WERI-Rb-1 (cell line): ENCODE measurements at regions not wholly inside any gene's neighbourhood (a gene's known extent, or its start where the extent isn't known, plus 50 kb on each side); places are given as distances from the start of the nearest gene placed in this dataset.

Source experiments
- DNase-seq: peaks from one replicate; pipeline ENCODE4 v3.0.0-alpha.2; 2020
- H3K27ac ChIP-seq: fragments of 250-450 bp; sonication (Bioruptor Pico); 2 replicates; pipeline ENCODE4 v1.5.1; 2020; ENCODE audit warnings: mild to moderate bottlenecking, moderate library complexity
- H3K27me3 ChIP-seq: fragments of 250-450 bp; sonication (Bioruptor Pico); 2 replicates; pipeline ENCODE4 v1.5.1; 2021; ENCODE audit warnings: mild to moderate bottlenecking, low read depth, moderate library complexity; ENCODE audit not compliant: insufficient read depth, severe bottlenecking
- H3K36me3 ChIP-seq: fragments of 250-450 bp; sonication (Bioruptor Pico); 2 replicates; pipeline ENCODE4 v1.5.1; 2020; ENCODE audit warnings: mild to moderate bottlenecking, moderate library complexity
- H3K4me3 ChIP-seq: 2 replicates; pipeline ENCODE4 v1.5.1; 2011; ENCODE audit warnings: low read depth, mild to moderate bottlenecking, control low read depth, low read length
- H3K9me3 ChIP-seq: fragments of 250-450 bp; sonication (Bioruptor Pico); 2 replicates; pipeline ENCODE4 v1.5.1; 2021; ENCODE audit warnings: mild to moderate bottlenecking, moderate library complexity; ENCODE audit not compliant: severe bottlenecking
- TF ChIP-seq, protein P1 (sequence below): IDR thresholded peaks from 2 replicates; pipeline ENCODE4 v1.5.1; 2011; ENCODE audit warnings: low read depth, mild to moderate bottlenecking, control low read depth, inconsistent platforms, low read length

DNA sequence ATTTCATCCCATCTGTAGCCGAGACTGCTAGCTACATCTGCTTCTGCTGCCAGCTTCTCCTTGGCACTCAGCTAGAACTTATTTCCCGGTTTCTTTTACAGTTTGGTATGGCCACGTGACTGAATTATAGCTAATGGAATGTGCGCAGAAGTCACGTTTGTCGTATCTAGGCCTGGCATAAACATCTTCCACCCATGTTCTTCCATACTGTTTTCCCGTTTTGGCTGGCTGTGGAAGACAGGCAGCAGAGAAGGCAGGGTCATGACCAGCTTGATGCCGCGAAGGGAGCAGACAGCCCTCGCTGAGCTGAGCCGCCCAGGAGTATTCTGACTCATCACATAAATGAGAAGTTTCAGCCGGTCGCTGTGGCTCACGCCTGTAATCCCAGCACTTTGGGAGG lies 186.7 kb downstream of the RFC3 start:
- Histone ChIP-seq H3K27me3 (no peaks in the 10 kb centered on the region), H3K9me3 (no peaks in the 10 kb centered on the region), H3K36me3 (no peaks in the 10 kb centered on the region), H3K4me3 (no peak overlapping the region), H3K27ac (no peak overlapping the region)
- DNase-seq = no peak
- TF ChIP-seq, protein P1, sequence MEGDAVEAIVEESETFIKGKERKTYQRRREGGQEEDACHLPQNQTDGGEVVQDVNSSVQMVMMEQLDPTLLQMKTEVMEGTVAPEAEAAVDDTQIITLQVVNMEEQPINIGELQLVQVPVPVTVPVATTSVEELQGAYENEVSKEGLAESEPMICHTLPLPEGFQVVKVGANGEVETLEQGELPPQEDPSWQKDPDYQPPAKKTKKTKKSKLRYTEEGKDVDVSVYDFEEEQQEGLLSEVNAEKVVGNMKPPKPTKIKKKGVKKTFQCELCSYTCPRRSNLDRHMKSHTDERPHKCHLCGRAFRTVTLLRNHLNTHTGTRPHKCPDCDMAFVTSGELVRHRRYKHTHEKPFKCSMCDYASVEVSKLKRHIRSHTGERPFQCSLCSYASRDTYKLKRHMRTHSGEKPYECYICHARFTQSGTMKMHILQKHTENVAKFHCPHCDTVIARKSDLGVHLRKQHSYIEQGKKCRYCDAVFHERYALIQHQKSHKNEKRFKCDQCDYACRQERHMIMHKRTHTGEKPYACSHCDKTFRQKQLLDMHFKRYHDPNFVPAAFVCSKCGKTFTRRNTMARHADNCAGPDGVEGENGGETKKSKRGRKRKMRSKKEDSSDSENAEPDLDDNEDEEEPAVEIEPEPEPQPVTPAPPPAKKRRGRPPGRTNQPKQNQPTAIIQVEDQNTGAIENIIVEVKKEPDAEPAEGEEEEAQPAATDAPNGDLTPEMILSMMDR = no peak

DNA sequence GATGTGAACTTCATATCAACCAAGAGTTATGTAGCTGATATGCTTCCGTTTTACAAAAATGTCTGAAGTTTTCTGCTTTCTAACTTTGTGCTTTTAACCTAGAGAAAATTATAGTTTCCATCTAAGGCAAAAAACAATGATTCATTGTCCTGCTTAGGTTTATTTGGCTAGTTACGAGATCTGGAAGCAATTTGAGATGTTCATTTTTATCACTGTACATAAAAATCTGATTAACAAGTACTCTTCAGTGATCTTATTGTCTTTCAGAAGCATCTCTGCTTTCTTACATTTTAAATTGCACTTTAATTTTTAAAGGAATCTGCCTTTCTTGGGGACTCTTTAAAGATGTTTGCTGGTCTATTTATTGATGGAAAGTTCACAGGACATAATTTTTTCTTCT lies 188.1 kb downstream of the RFC3 start:
- Histone ChIP-seq H3K4me3 (no peak overlapping the region), H3K27ac (no peak overlapping the region), H3K27me3 (no peaks in the 10 kb centered on the region), H3K9me3 (no peaks in the 10 kb centered on the region), H3K36me3 (no peaks in the 10 kb centered on the region)
- no peak for DNase-seq
- TF ChIP-seq, protein P1 = no peak

DNA sequence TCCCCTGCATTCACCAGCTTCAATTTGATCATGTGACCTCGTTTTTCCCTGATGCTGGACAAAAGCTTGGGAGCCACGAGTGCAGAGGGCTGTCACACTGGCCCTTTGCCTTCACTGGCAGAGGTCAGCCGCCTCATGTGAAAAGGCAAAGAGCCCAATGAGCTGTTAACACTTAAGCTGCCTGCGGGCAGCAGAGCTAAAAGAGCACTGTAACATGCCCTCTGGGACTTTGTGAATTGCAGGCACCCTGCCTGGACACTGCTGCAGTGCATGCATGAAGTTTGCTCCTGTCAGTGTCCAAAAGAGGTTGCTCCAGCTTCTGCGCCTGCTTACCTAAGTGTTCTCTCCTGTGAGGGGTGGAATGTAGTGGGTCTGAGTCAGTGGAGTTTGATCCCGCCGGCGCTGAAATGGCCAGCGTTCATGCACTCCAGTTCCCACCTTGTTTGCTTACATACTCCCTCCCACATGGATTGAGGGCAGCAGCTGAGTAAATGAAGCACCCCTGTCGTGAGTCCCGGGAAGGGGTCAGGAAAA lies 193.7 kb downstream of the RFC3 start:
- no peak for DNase-seq
- no peak overlapping the region for H3K4me3 ChIP-seq
- H3K27me3 ChIP-seq = no peaks in the 10 kb centered on the region
- H3K27ac ChIP-seq = no peak overlapping the region
- TF ChIP-seq, protein P1 = no peak
- H3K9me3 ChIP-seq = no peaks in the 10 kb centered on the region
- H3K36me3 ChIP-seq = no peaks in the 10 kb centered on the region

DNA sequence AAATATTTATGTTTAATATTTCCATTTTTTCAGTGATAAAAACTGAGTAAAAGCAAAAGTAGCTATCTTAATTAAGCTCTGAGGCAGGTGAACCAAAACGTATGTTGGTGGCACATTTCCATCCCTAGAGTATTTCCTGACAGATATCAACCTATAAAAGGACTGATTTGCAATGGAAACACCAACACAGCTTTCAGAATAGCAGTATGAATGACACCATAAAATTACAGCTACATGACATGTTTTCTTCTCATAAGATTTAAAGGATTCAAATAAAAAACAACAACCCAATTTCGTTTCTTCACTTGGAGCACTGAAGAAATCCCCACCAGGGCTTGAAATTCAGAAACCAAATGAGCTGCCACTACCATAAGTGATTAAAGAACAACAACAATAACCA lies 194.4 kb downstream of the RFC3 start:
- Histone ChIP-seq H3K36me3 (no peaks in the 10 kb centered on the region), H3K27ac (no peak overlapping the region), H3K4me3 (no peak overlapping the region), H3K27me3 (no peaks in the 10 kb centered on the region), H3K9me3 (no peaks in the 10 kb centered on the region)
- no peak for DNase-seq
- TF ChIP-seq, protein P1 = no peak

DNA sequence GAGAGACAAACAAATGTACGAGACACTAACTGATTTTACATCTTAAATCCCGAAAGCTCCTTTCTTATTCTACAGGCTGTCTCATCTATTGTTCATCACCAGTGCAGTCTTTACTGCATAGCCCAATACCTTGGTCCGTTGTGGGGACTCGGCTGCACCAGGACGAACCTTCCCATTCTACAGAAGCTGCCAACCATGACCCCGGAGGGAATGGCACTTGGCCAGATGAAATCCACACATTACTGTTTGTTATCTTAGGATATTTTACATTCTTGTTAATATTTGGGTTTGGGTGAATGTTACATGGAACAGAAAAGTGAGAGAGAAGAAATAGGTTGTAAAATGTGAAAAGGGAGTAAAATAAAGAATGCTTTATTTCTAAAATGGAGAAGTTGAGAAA lies 195.1 kb downstream of the RFC3 start:
- no peak overlapping the region for H3K27ac ChIP-seq
- TF ChIP-seq, protein P1 = no peak
- H3K27me3 ChIP-seq = no peaks in the 10 kb centered on the region
- no peaks in the 10 kb centered on the region for H3K9me3 ChIP-seq
- no peak overlapping the region for H3K4me3 ChIP-seq
- H3K36me3 ChIP-seq = no peaks in the 10 kb centered on the region
- no peak for DNase-seq

DNA sequence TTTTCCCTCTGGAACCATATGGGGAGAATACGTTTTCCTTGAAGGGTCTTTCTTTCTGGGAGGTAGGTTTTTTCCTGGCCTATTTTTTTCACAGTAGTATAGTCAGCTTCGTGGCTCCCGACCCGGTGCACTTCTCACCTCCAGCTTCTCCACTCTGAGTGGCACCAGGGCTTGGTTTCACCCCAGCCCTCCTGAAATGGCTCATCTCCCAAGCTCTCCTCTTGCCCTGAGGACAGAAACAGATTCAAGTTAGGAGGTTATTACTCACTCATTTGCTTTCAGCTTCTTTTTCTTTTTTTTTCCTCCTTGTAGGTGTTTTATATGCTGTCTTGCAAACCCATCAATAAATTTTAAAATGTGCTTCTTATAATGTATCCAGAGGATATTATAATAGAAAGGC lies 199.3 kb downstream of the RFC3 start:
- no peak overlapping the region for H3K27ac ChIP-seq
- DNase-seq = no peak
- TF ChIP-seq, protein P1 = no peak
- no peaks in the 10 kb centered on the region for H3K27me3 ChIP-seq
- H3K9me3 ChIP-seq = no peaks in the 10 kb centered on the region
- H3K36me3 ChIP-seq = no peaks in the 10 kb centered on the region
- no peak overlapping the region for H3K4me3 ChIP-seq
